SU-DHL-6 (cell line): ENCODE measurements at regions not wholly inside any gene's neighbourhood (a gene's known extent, or its start where the extent isn't known, plus 50 kb on each side); places are given as distances from the start of the nearest gene placed in this dataset.

Experiments used
- CTCF ChIP-seq: fragments of 200-600 bp; sonication (generic); IDR thresholded peaks from one replicate; pipeline ENCODE4 v1.5.1; 2017; ENCODE audit warnings: antibody characterized with exemption, mild to moderate bottlenecking, low read length, moderate library complexity; ENCODE audit not compliant: insufficient read depth, poor library complexity, severe bottlenecking
- EZH2phosphoT487 ChIP-seq: fragments of 200-600 bp; sonication (generic), shearing (Covaris generic); conservative IDR thresholded peaks from 2 replicates; pipeline ENCODE4 v1.6.1; 2018; ENCODE audit warnings: mild to moderate bottlenecking, antibody characterized with exemption, low read length, moderate library complexity, mixed read lengths

- TF ChIP-seq CTCF (no peak), EZH2phosphoT487 (no peak)
Observed at GRCh38 chr4:152029631-152030030, 268.8 kb upstream of the GATB start.
